Thyroid gland (tissue), 4 donors: ENCODE measurements at regions not wholly inside any gene's neighbourhood (a gene's known extent, or its start where the extent isn't known, plus 50 kb on each side); places are given as distances from the start of the nearest gene placed in this dataset.

Experiments used
- DNase-seq, 2 donors: peaks; one replicate each; pipeline ENCODE4 v3.0.0-alpha.2; 2019
- H3K27ac ChIP-seq, 3 donors: fragments of 200-600 bp; sonication (generic); 1 replicate in 2 of 3; 2 replicates in 1 of 3; pipeline ENCODE4 v1.5.1; 2016 to 2019; ENCODE audit warnings: mild to moderate bottlenecking in 1 of 3, moderate library complexity in 1 of 3
- H3K27me3 ChIP-seq: fragments of 200-600 bp; sonication (generic); one replicate; pipeline ENCODE4 v1.5.1; 2019
- H3K36me3 ChIP-seq, 2 donors: fragments of 200-600 bp; sonication (generic); one replicate each; pipeline ENCODE4 v1.5.1; 2016 to 2019
- H3K4me1 ChIP-seq, 2 donors: fragments of 200-600 bp; sonication (generic); one replicate each; pipeline ENCODE4 v1.5.1; 2017 to 2019
- H3K4me3 ChIP-seq, 3 donors: fragments of 200-600 bp; sonication (generic); replicated peaks in 1 of 3; 1 replicate in 2 of 3; 2 replicates in 1 of 3; pipeline ENCODE4 v1.5.1; 2016; ENCODE audit warnings: mild to moderate bottlenecking in 1 of 3
- H3K9me3 ChIP-seq: fragments of 200-600 bp; sonication (generic); one replicate; pipeline ENCODE4 v1.5.1; 2017
- CTCF ChIP-seq, 6 experiments: fragments of 200-600 bp in 3 of 6; fragments of 450-650 bp in 3 of 6; sonication (generic) in 3 of 6; IDR thresholded peaks; one replicate each; pipeline ENCODE4 v1.5.1; 2016 to 2019; ENCODE audit warnings: antibody characterized with exemption in 6 of 6, mild to moderate bottlenecking in 2 of 6, inconsistent platforms in 1 of 6, moderate library complexity in 1 of 6
- POLR2A ChIP-seq, 2 donors: fragments of 450-650 bp; IDR thresholded peaks; one replicate each; pipeline ENCODE4 v1.6.1; 2017; ENCODE audit warnings: antibody characterized with exemption in 2 of 2, mild to moderate bottlenecking in 2 of 2, moderate library complexity in 1 of 2
- WGBS, 2 donors: methylation state at CpG; one replicate each; pipeline ENCODE4 v1.1.5; 2017; 5-methylcytosine and 5-hydroxymethylcytosine counted together
- intact Hi-C: fragments of 100-400 bp; cut with DNase I; formaldehyde crosslinking; loops from one replicate; pipeline ENCODE4 v1.15.1; 2023

- WGBS, 2 donors = 76 to 88% methylated on average over 2 of the region's 2 CpGs
- H3K9me3 ChIP-seq = no peaks in the 10 kb centered on the region
- no peaks in the 10 kb centered on the region for H3K27me3 ChIP-seq
- no peak overlapping the region for H3K4me3 ChIP-seq
- intact Hi-C loops = no loop called here
- H3K27ac ChIP-seq = no peak overlapping the region
- no peaks in the 10 kb centered on the region for H3K4me1 ChIP-seq
- H3K36me3 ChIP-seq = no peaks in the 10 kb centered on the region
- no peak for TF ChIP-seq CTCF (IDR thresholded peaks at IDR 0.05)
- DNase-seq = no peak
These were observed 109.4 kb upstream of the SMAD3 start for GRCh38 chr15:66955871-66956585.

DNA sequence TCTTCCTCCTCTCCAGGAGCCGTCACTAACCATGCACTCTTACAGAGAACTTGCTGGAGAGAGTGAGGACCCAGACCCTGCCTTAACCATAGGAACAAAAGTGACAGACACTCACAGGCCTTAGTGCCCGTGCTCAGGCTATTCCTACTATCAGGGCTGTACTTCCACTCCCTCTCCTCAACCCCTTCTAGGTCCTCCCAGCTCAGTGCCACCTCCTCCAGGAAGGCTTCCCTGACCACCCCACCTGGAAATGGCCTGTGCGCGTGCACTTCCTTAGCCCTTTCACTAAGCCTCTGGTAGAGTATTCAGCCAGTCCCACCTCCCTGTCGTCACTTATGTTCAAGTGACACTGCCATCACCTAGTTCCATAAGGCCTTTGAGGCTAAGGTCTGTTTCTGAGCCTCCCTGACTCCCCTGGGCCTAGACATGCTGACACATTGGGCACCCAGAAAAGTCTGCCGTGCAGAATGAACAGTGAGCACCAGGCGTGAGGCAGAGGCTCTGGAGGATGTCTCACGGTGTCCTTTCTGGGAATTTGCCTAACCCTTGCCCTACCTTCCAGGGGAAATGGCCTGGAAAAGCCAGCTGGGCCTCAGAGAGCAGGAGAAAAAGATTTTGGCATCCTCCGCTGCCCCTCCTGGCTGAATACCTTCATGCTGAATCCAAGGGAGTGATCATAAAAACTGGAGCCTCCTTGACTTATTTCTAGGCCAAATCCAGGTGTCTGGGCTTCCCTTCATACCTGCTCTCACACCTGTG, 108.6 kb upstream of the SMAD3 start:
- TF ChIP-seq POLR2A (IDR thresholded peaks at IDR 0.05) (no peak), CTCF (IDR thresholded peaks at IDR 0.05) (no peak)
- H3K4me1 ChIP-seq = no peaks in the 10 kb centered on the region
- no peaks in the 10 kb centered on the region for H3K27me3 ChIP-seq
- no peak overlapping the region for H3K27ac ChIP-seq
- no peak overlapping the region for H3K4me3 ChIP-seq
- intact Hi-C loops = no loop called here
- 94 to 95% methylated on average over 9 of the region's 9 CpGs for WGBS, 2 donors
- no peak for DNase-seq
- no peaks in the 10 kb centered on the region for H3K9me3 ChIP-seq
- no peaks in the 10 kb centered on the region for H3K36me3 ChIP-seq

GRCh38 chr15:66957431-66957720, 108.0 kb upstream of the SMAD3 start:
- no peaks in the 10 kb centered on the region for H3K27me3 ChIP-seq
- H3K4me3 ChIP-seq = no peak overlapping the region
- no peaks in the 10 kb centered on the region for H3K9me3 ChIP-seq
- H3K27ac ChIP-seq = no peak overlapping the region
- intact Hi-C loops = no loop called here
- H3K4me1 ChIP-seq = no peaks in the 10 kb centered on the region
- H3K36me3 ChIP-seq = no peaks in the 10 kb centered on the region
- DNase-seq = no peak
- 77 to 84% methylated on average over 1 of the region's 1 CpG for WGBS, 2 donors
- TF ChIP-seq CTCF (IDR thresholded peaks at IDR 0.05) = no peak
- TF ChIP-seq POLR2A (IDR thresholded peaks at IDR 0.05) = no peak

DNA sequence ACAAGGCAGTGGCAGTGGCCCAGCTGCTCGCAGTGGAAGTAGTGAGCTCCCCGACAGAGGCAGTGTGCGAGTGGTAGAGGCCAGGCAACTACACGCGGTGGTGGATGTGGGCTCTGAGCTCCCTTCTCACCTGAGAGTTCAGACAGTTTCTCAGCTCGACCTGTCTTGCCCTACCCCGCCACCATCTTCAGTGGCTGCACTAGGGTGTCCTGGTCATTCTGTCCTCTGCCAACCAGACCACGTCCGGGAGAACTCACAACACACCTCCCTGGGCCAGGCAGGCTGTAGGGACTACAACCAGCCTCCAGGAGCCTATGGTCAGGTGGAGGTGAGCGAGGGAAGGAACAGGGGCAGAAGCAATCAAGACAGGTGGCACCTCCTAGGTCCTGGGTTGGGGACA, 106.3 kb upstream of the SMAD3 start:
- intact Hi-C loops = no loop called here
- H3K27me3 ChIP-seq = no peaks in the 10 kb centered on the region
- H3K4me1 ChIP-seq = no peaks in the 10 kb centered on the region
- H3K36me3 ChIP-seq = no peaks in the 10 kb centered on the region
- TF ChIP-seq CTCF (IDR thresholded peaks at IDR 0.05) (no peak), POLR2A (IDR thresholded peaks at IDR 0.05) (no peak)
- WGBS, 2 donors = 86 to 96% methylated on average over 4 to 9 of the region's 10 CpGs
- DNase-seq = no peak
- no peak overlapping the region for H3K4me3 ChIP-seq
- no peak overlapping the region for H3K27ac ChIP-seq
- H3K9me3 ChIP-seq = no peaks in the 10 kb centered on the region

GRCh38 chr15:66959875-66960274, 105.5 kb upstream of the SMAD3 start:
- no peak for DNase-seq
- H3K36me3 ChIP-seq = no peaks in the 10 kb centered on the region
- TF ChIP-seq CTCF (IDR thresholded peaks at IDR 0.05) = no peak
- no peak for TF ChIP-seq POLR2A (IDR thresholded peaks at IDR 0.05)
- WGBS, 2 donors = 40 to 50% methylated on average over 3 of the region's 3 CpGs
- no peak overlapping the region for H3K27ac ChIP-seq
- H3K9me3 ChIP-seq = no peaks in the 10 kb centered on the region
- H3K27me3 ChIP-seq = no peaks in the 10 kb centered on the region
- no peak overlapping the region for H3K4me3 ChIP-seq
- H3K4me1 ChIP-seq = no peaks in the 10 kb centered on the region
- intact Hi-C loops = no loop called here
